ENCODE measurements at regions not wholly inside any gene's neighbourhood (a gene's known extent, or its start where the extent isn't known, plus 50 kb on each side); places are given as distances from the start of the nearest gene placed in this dataset.

- no peak for DNase-seq
- Histone ChIP-seq H3K36me3 (ENCODE audit: control insufficient read depth in 1 of 2, insufficient read depth in 2 of 2, low read length in 1 of 2) (no peaks in the 10 kb centered on the region), H3K4me3 (ENCODE audit: low read length in 2 of 2) (no peak overlapping the region), H3K9me3 (ENCODE audit: control insufficient read depth, low read length) (peaks cover 10% of the 10 kb centered on the region), H3K27me3 (ENCODE audit: control insufficient read depth in 1 of 2, insufficient read depth in 2 of 2, low read length in 1 of 2) (peaks cover 0 to 2% of the 10 kb centered on the region in 2 donors), H3K27ac (ENCODE audit: low read depth in 1 of 2, low read length in 2 of 2) (no peak overlapping the region), H3K4me1 (ENCODE audit: control insufficient read depth in 1 of 2, insufficient read depth in 2 of 2, low read length in 2 of 2) (no peaks in the 10 kb centered on the region)
- no peak for ATAC-seq (ENCODE audit: low FRiP score)
- intact Hi-C loops (cut with DNase I), result no loop called here
Observed at GRCh38 chr2:181203916-181204315, 223.5 kb downstream of the UBE2E3 start.

GRCh38 chr2:181218401-181218821 is 238.0 kb downstream of the UBE2E3 start:
- 68 to 82% methylated on average over 3 of the region's 3 CpGs for WGBS, 2 donors

GRCh38 chr2:181223234-181223633 is 234.0 kb upstream of the ITGA4 start:
- no peaks in the 10 kb centered on the region for H3K4me1 ChIP-seq (ENCODE audit: control insufficient read depth in 1 of 2, insufficient read depth in 2 of 2, low read length in 2 of 2)
- no peak overlapping the region for H3K27ac ChIP-seq (ENCODE audit: low read depth in 1 of 2, low read length in 2 of 2)
- 64 to 71% methylated on average over 2 of the region's 2 CpGs for WGBS, 2 donors

More at GRCh38 chr2:181218401-181218821, 238.0 kb downstream of the UBE2E3 start:
- H3K36me3 ChIP-seq (ENCODE audit: control insufficient read depth in 1 of 2, insufficient read depth in 2 of 2, low read length in 1 of 2), result no peaks in the 10 kb centered on the region
- no peaks in the 10 kb centered on the region for H3K27me3 ChIP-seq (ENCODE audit: control insufficient read depth in 1 of 2, insufficient read depth in 2 of 2, low read length in 1 of 2)
- H3K27ac ChIP-seq (ENCODE audit: low read depth in 1 of 2, low read length in 2 of 2), result no peak overlapping the region
- intact Hi-C loops (cut with DNase I), result no loop called here
- H3K4me1 ChIP-seq (ENCODE audit: control insufficient read depth in 1 of 2, insufficient read depth in 2 of 2, low read length in 2 of 2), result no peaks in the 10 kb centered on the region
- H3K4me3 ChIP-seq (ENCODE audit: low read length in 2 of 2), result no peak overlapping the region
- H3K9me3 ChIP-seq (ENCODE audit: control insufficient read depth, low read length), result no peaks in the 10 kb centered on the region
- DNase-seq, result no peak
- no peak for ATAC-seq (ENCODE audit: low FRiP score)

GRCh38 chr2:181224866-181225265 is 232.3 kb upstream of the ITGA4 start:
- 78 to 79% methylated on average over 3 of the region's 3 CpGs for WGBS, 2 donors
- H3K27ac ChIP-seq (ENCODE audit: low read depth in 1 of 2, low read length in 2 of 2), result no peak overlapping the region
- H3K4me3 ChIP-seq (ENCODE audit: low read length in 2 of 2), result no peak overlapping the region
- intact Hi-C loops (cut with DNase I), result no loop called here
- no peaks in the 10 kb centered on the region for H3K36me3 ChIP-seq (ENCODE audit: control insufficient read depth in 1 of 2, insufficient read depth in 2 of 2, low read length in 1 of 2)
- ATAC-seq (ENCODE audit: low FRiP score), result no peak
- DNase-seq, result no peak
- no peaks in the 10 kb centered on the region for H3K4me1 ChIP-seq (ENCODE audit: control insufficient read depth in 1 of 2, insufficient read depth in 2 of 2, low read length in 2 of 2)
- H3K27me3 ChIP-seq (ENCODE audit: control insufficient read depth in 1 of 2, insufficient read depth in 2 of 2, low read length in 1 of 2), result no peaks in the 10 kb centered on the region
- peaks cover 2% of the 10 kb centered on the region for H3K9me3 ChIP-seq (ENCODE audit: control insufficient read depth, low read length)

More at GRCh38 chr2:181223234-181223633, 234.0 kb upstream of the ITGA4 start:
- DNase-seq, result no peak
- Histone ChIP-seq H3K9me3 (ENCODE audit: control insufficient read depth, low read length) (no peaks in the 10 kb centered on the region), H3K36me3 (ENCODE audit: control insufficient read depth in 1 of 2, insufficient read depth in 2 of 2, low read length in 1 of 2) (no peaks in the 10 kb centered on the region), H3K27me3 (ENCODE audit: control insufficient read depth in 1 of 2, insufficient read depth in 2 of 2, low read length in 1 of 2) (no peaks in the 10 kb centered on the region), H3K4me3 (ENCODE audit: low read length in 2 of 2) (no peak overlapping the region)
- intact Hi-C loops (cut with DNase I), result no loop called here
- no peak for ATAC-seq (ENCODE audit: low FRiP score)

- Histone ChIP-seq H3K4me1 (ENCODE audit: control insufficient read depth in 1 of 2, insufficient read depth in 2 of 2, low read length in 2 of 2) (no peaks in the 10 kb centered on the region), H3K27me3 (ENCODE audit: control insufficient read depth in 1 of 2, insufficient read depth in 2 of 2, low read length in 1 of 2) (no peaks in the 10 kb centered on the region), H3K36me3 (ENCODE audit: control insufficient read depth in 1 of 2, insufficient read depth in 2 of 2, low read length in 1 of 2) (no peaks in the 10 kb centered on the region), H3K27ac (ENCODE audit: low read depth in 1 of 2, low read length in 2 of 2) (no peak overlapping the region), H3K4me3 (ENCODE audit: low read length in 2 of 2) (no peak overlapping the region), H3K9me3 (ENCODE audit: control insufficient read depth, low read length) (peaks cover 2% of the 10 kb centered on the region)
- DNase-seq, result no peak
- WGBS, 2 donors, result 74 to 82% methylated on average over 1 of the region's 1 CpG
- intact Hi-C loops (cut with DNase I), result no loop called here
- no peak for ATAC-seq (ENCODE audit: low FRiP score)
Observed at GRCh38 chr2:181228661-181229060, 228.5 kb upstream of the ITGA4 start.

- ATAC-seq (ENCODE audit: low FRiP score), result no peak
- intact Hi-C loops (cut with DNase I), result no loop called here
Observed at GRCh38 chr2:181231151-181231550, 226.0 kb upstream of the ITGA4 start.

GRCh38 chr2:181231886-181232621 is 225.1 kb upstream of the ITGA4 start:
- intact Hi-C loops (cut with DNase I), result no loop called here
- Histone ChIP-seq H3K27ac (ENCODE audit: low read depth in 1 of 2, low read length in 2 of 2) (no peak overlapping the region), H3K27me3 (ENCODE audit: control insufficient read depth in 1 of 2, insufficient read depth in 2 of 2, low read length in 1 of 2) (no peaks in the 10 kb centered on the region), H3K4me3 (ENCODE audit: low read length in 2 of 2) (no peak overlapping the region), H3K36me3 (ENCODE audit: control insufficient read depth in 1 of 2, insufficient read depth in 2 of 2, low read length in 1 of 2) (no peaks in the 10 kb centered on the region), H3K9me3 (ENCODE audit: control insufficient read depth, low read length) (peaks cover 2% of the 10 kb centered on the region), H3K4me1 (ENCODE audit: control insufficient read depth in 1 of 2, insufficient read depth in 2 of 2, low read length in 2 of 2) (no peaks in the 10 kb centered on the region)
- WGBS, 2 donors, result 38 to 40% methylated on average over 2 of the region's 2 CpGs
- no peak for DNase-seq
- no peak for ATAC-seq (ENCODE audit: low FRiP score)

More at GRCh38 chr2:181231151-181231550, 226.0 kb upstream of the ITGA4 start:
- WGBS, 2 donors, result 91 to 97% methylated on average over 1 of the region's 1 CpG
- no peak overlapping the region for H3K27ac ChIP-seq (ENCODE audit: low read depth in 1 of 2, low read length in 2 of 2)
- H3K4me1 ChIP-seq (ENCODE audit: control insufficient read depth in 1 of 2, insufficient read depth in 2 of 2, low read length in 2 of 2), result no peaks in the 10 kb centered on the region
- no peaks in the 10 kb centered on the region for H3K27me3 ChIP-seq (ENCODE audit: control insufficient read depth in 1 of 2, insufficient read depth in 2 of 2, low read length in 1 of 2)
- H3K36me3 ChIP-seq (ENCODE audit: control insufficient read depth in 1 of 2, insufficient read depth in 2 of 2, low read length in 1 of 2), result no peaks in the 10 kb centered on the region
- H3K9me3 ChIP-seq (ENCODE audit: control insufficient read depth, low read length), result peaks cover 2% of the 10 kb centered on the region
- no peak for DNase-seq
- no peak overlapping the region for H3K4me3 ChIP-seq (ENCODE audit: low read length in 2 of 2)

- intact Hi-C loops (cut with DNase I), result no loop called here
- no peaks in the 10 kb centered on the region for H3K27me3 ChIP-seq (ENCODE audit: control insufficient read depth in 1 of 2, insufficient read depth in 2 of 2, low read length in 1 of 2)
- no peaks in the 10 kb centered on the region for H3K4me1 ChIP-seq (ENCODE audit: control insufficient read depth in 1 of 2, insufficient read depth in 2 of 2, low read length in 2 of 2)
- WGBS, 2 donors, result 81 to 88% methylated on average over 1 of the region's 1 CpG
- no peak overlapping the region for H3K27ac ChIP-seq (ENCODE audit: low read depth in 1 of 2, low read length in 2 of 2)
- H3K4me3 ChIP-seq (ENCODE audit: low read length in 2 of 2), result no peak overlapping the region
- no peaks in the 10 kb centered on the region for H3K9me3 ChIP-seq (ENCODE audit: control insufficient read depth, low read length)
- H3K36me3 ChIP-seq (ENCODE audit: control insufficient read depth in 1 of 2, insufficient read depth in 2 of 2, low read length in 1 of 2), result no peaks in the 10 kb centered on the region
- ATAC-seq (ENCODE audit: low FRiP score), result no peak
- DNase-seq, result no peak
Observed at GRCh38 chr2:181234487-181234891, 222.7 kb upstream of the ITGA4 start.

GRCh38 chr2:181235011-181235410 is 222.2 kb upstream of the ITGA4 start:
- H3K9me3 ChIP-seq (ENCODE audit: control insufficient read depth, low read length), result no peaks in the 10 kb centered on the region
- WGBS, 2 donors, result 84 to 92% methylated on average over 1 of the region's 1 CpG
- H3K4me3 ChIP-seq (ENCODE audit: low read length in 2 of 2), result no peak overlapping the region
- intact Hi-C loops (cut with DNase I), result no loop called here
- ATAC-seq (ENCODE audit: low FRiP score) (no peak), DNase-seq (no peak)
- H3K4me1 ChIP-seq (ENCODE audit: control insufficient read depth in 1 of 2, insufficient read depth in 2 of 2, low read length in 2 of 2), result no peaks in the 10 kb centered on the region
- H3K36me3 ChIP-seq (ENCODE audit: control insufficient read depth in 1 of 2, insufficient read depth in 2 of 2, low read length in 1 of 2), result no peaks in the 10 kb centered on the region
- no peaks in the 10 kb centered on the region for H3K27me3 ChIP-seq (ENCODE audit: control insufficient read depth in 1 of 2, insufficient read depth in 2 of 2, low read length in 1 of 2)
- H3K27ac ChIP-seq (ENCODE audit: low read depth in 1 of 2, low read length in 2 of 2), result no peak overlapping the region
